GM21390 (cell line): ENCODE measurements at regions not wholly inside any gene's neighbourhood (a gene's known extent, or its start where the extent isn't known, plus 50 kb on each side); places are given as distances from the start of the nearest gene placed in this dataset.

Experiments
- ATAC-seq: cut with Tn5 transposase; IDR thresholded peaks from one replicate; pipeline ENCODE4 v1.9.1; 2021; ENCODE audit not compliant: unreplicated experiment

GRCh38 chr5:119991625-119992024 lies 362.3 kb downstream of the FAM170A start:
- no peak for ATAC-seq

- no peak for ATAC-seq
Observed at GRCh38 chr5:119996128-119996527, 366.8 kb downstream of the FAM170A start.

DNA sequence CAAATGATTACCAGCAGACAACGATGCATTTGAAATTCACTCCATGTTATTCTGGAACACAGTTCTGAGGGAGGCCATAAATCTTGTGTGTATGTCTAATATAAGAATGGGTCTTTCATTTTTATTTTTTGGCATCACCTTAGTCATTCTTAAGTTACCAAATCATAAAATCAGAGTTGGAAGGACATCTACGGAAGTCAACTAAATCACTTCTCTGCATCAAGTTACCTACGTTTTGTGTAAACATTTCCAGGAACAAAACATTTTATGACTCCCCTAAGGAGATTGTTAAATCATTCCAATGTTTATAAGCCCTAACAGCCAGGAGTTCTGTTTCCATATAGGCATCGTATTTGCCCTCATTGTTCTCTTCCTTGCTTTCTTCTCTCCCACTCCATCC lies 378.2 kb downstream of the FAM170A start:
- ATAC-seq, result no peak

DNA sequence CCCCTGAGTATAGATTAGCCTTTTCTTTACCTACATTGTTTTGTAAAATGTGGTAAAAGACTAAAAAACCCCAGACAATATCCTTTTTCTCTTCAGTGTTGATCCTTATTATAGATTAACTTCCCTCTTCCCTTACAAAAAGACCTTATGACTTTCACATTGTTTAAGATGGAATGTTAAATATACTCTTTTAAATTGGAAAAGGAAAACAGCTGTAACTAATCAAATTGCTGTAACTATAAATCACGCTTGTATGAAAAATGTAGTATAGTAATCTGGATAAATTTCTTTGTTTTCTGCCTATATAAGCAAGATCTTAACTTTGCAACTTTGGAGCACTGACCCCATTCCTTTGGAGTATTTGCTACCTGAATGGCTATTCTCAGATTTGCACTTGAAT lies 383.1 kb downstream of the FAM170A start:
- no peak for ATAC-seq

- ATAC-seq, result no peak
Observed at GRCh38 chr5:120014535-120014934, 385.2 kb downstream of the FAM170A start.

GRCh38 chr5:120016717-120017382 lies 387.5 kb downstream of the FAM170A start:
- no peak for ATAC-seq

- ATAC-seq, result no peak
Observed at GRCh38 chr5:120017513-120017912, 388.2 kb downstream of the FAM170A start.

- ATAC-seq, result no peak
Observed at GRCh38 chr5:120035181-120035580, 405.8 kb downstream of the FAM170A start.

GRCh38 chr5:120035815-120036577 lies 406.6 kb downstream of the FAM170A start:
- ATAC-seq, result no peak

- ATAC-seq, result no peak
Observed at GRCh38 chr5:120037451-120037850, 408.1 kb downstream of the FAM170A start.

DNA sequence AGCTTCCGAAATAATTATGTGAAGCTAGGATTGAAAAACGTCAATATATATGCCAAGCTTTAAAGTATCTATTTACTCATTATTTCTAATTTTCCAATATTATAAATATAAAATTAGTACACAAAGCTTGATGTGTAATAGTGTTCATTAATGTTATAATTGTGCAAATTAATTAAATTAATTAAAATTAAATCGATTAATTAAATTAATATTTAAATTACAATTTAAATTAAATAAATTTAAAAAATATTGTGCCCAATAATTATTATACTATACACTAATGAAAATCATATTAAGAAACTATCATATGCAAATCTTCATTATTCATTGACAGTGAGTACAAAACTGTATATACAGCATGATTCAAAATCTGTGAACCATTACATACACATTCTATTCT lies 409.8 kb downstream of the FAM170A start:
- ATAC-seq, result no peak

- no peak for ATAC-seq
Observed at GRCh38 chr5:120043431-120043830, 414.1 kb downstream of the FAM170A start.

- no peak for ATAC-seq
Observed at GRCh38 chr5:120052916-120053828, 410.9 kb upstream of the PRR16 start.

DNA sequence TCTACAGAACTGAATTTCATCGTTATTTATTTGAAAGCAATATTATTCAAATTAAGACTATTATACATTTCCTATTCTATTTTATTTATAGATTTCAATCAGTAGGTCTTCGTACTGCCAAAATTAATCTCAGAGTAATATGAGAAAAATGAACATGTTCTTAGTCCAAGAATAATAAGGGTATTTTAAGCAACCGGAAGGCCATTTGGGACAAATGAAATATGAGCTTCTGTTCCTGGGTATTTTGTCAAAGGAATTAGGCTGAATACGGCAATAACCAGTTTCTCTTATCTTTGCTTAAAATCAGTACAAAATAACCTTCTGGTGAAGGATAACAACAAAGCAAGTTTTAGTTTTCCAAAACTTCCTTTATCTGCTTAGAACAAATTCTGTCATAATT lies 410.3 kb upstream of the PRR16 start:
- no peak for ATAC-seq

GRCh38 chr5:120055858-120056257 lies 408.2 kb upstream of the PRR16 start:
- no peak for ATAC-seq

DNA sequence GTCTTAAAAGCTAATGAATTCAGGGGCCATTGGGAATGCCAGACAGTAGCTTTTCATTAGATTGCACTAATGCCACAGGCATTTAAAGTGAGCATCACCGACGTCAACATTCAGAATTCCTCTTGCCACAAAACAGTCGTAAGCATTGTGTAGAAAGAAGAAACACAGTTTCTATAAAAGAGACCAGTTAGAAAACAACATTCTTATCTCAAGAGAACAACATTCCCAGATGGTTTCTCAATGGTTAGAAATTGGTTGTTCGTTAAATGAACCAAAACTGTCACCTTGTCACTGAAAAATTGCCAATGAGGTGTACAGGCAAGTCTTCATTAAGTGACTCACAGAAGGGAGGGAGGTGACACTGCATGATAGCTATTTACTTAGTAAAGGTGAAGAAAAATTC lies 401.6 kb upstream of the PRR16 start:
- ATAC-seq, result no peak

GRCh38 chr5:120072068-120072761 lies 391.9 kb upstream of the PRR16 start:
- ATAC-seq, result no peak

DNA sequence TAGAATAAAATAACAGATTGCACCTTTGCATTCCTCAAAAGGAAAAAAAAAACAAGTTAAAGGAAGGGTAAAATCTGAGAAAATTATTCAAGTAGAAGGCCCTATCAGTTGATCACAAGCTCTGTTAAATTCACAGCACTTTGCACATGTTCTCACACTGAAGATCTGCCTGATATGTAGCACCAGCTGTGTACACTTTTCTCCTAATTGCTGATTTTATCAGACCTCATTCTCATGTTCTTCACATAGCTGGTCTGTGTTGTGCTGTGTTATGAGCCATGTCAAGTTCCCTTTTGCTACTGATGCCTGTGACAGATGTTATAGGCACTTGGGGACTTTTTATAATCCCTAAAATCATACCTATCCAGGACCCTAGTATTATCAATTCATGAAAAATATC lies 390.4 kb upstream of the PRR16 start:
- no peak for ATAC-seq

DNA sequence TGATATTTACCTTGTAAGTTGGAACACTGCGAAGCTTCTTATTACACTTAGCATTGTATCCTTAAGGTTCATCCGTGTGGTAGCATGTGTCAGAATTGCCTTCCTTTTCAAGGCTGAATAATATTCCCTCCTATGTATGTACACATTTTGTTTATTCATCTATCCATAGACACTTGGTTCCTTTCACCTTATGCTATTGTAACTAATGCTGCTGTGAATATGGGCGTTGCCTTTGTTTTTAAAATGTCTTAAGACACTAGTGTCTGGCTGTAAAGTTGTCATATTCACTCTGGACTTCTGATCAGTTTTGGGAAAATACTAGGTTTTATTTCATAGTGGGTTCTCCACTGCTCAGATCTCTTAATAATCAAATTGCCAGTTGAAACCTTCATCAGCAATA lies 383.3 kb upstream of the PRR16 start:
- no peak for ATAC-seq

DNA sequence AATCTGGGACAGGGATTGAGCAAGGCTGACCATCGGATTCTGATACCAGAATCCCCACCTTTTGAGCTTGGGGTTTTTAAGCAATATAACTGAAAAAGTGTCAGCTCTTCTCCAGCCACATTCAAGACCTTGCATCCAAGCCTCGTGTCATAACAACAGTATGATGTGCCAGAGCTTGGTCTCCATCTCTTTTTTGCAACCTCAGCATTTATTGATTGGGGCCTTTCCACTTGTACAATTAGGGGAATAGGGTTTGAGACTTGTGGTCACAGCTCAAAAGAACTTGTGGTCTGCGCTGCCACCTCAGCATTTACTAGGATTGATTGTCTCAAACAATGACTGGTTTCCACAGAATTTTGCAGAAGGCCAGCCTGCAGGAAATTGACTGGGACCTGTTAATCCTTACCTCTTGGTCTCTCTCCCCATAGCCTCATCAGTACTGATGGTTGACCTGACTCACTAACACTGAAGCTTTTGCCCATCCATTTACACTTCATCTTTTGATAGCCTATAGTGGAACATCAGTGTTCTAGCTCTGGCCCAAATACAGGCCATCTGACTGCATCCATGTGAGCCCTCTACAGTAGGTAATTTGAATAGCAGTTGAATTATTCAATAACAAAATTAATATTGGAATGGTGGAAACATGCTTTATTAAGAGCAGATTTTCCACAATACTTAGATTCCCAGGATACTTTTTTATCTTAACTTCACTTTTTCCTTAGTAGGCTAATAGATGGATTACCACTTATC lies 381.6 kb upstream of the PRR16 start:
- no peak for ATAC-seq
